GM19025 (cell line): ENCODE measurements at regions not wholly inside any gene's neighbourhood (a gene's known extent, or its start where the extent isn't known, plus 50 kb on each side); places are given as distances from the start of the nearest gene placed in this dataset.

Source experiments
- ATAC-seq: cut with Tn5 transposase; IDR thresholded peaks from one replicate; pipeline ENCODE4 v1.9.1; 2021; ENCODE audit warnings: mild to moderate bottlenecking, low read depth, moderate library complexity; ENCODE audit not compliant: unreplicated experiment

- ATAC-seq = no peak
Measured at GRCh38 chr15:98505611-98506031, 142.7 kb upstream of the IGF1R start.

GRCh38 chr15:98506172-98506571 is 142.2 kb upstream of the IGF1R start:
- ATAC-seq = no peak

- no peak for ATAC-seq
Measured at GRCh38 chr15:98506711-98507110, 141.6 kb upstream of the IGF1R start.

- ATAC-seq = no peak
Measured at GRCh38 chr15:98513428-98513986, 134.8 kb upstream of the IGF1R start.

- no peak for ATAC-seq
Measured at GRCh38 chr15:98514034-98514622, 134.2 kb upstream of the IGF1R start.

GRCh38 chr15:98518823-98519561 is 129.3 kb upstream of the IGF1R start:
- no peak for ATAC-seq

- no peak for ATAC-seq
Measured at GRCh38 chr15:98519767-98520550, 128.4 kb upstream of the IGF1R start.

GRCh38 chr15:98522127-98522526 is 126.2 kb upstream of the IGF1R start:
- no peak for ATAC-seq

- no peak for ATAC-seq
Measured at GRCh38 chr15:98523912-98524662, 124.3 kb upstream of the IGF1R start.

GRCh38 chr15:98524838-98525660 is 123.3 kb upstream of the IGF1R start:
- ATAC-seq = no peak

GRCh38 chr15:98525661-98526001 is 122.7 kb upstream of the IGF1R start:
- ATAC-seq = no peak

GRCh38 chr15:98526094-98526493 is 122.2 kb upstream of the IGF1R start:
- ATAC-seq = no peak

- ATAC-seq = no peak
Measured at GRCh38 chr15:98528046-98528725, 120.2 kb upstream of the IGF1R start.

GRCh38 chr15:98529205-98530145 is 118.9 kb upstream of the IGF1R start:
- no peak for ATAC-seq

GRCh38 chr15:98530570-98530969 is 117.8 kb upstream of the IGF1R start:
- ATAC-seq = no peak

GRCh38 chr15:98532063-98532462 is 116.3 kb upstream of the IGF1R start:
- no peak for ATAC-seq

- no peak for ATAC-seq
Measured at GRCh38 chr15:98536976-98537375, 111.4 kb upstream of the IGF1R start.

GRCh38 chr15:98537516-98538060 is 110.8 kb upstream of the IGF1R start:
- no peak for ATAC-seq
